ENCODE measurements at regions not wholly inside any gene's neighbourhood (a gene's known extent, or its start where the extent isn't known, plus 50 kb on each side); places are given as distances from the start of the nearest gene placed in this dataset.

- in situ Hi-C loops (cut with MboI; ENCODE audit: low pct_unique_long_range_greater_than_20kb, low sequenced_read_pairs, unreplicated experiment), result no loop called here
- no peak for DNase-seq (ENCODE audit: low spot score)
- TF ChIP-seq CTCF (IDR thresholded peaks at IDR 0.05; ENCODE audit: extremely low read depth, insufficient read depth, missing control alignments), result no peak
Measured at GRCh38 chr14:76962303-76962660, 66.2 kb downstream of the IRF2BPL start.

GRCh38 chr14:76961631-76962302, 66.7 kb downstream of the IRF2BPL start:
- TF ChIP-seq CTCF (IDR thresholded peaks at IDR 0.05; ENCODE audit: extremely low read depth, insufficient read depth, missing control alignments), result no peak
- in situ Hi-C loops (cut with MboI; ENCODE audit: low pct_unique_long_range_greater_than_20kb, low sequenced_read_pairs, unreplicated experiment), result no loop called here
- DNase-seq (ENCODE audit: low spot score), result peak; percentile 85

GRCh38 chr14:76958980-76959710, 69.4 kb downstream of the IRF2BPL start:
- in situ Hi-C loops (cut with MboI; ENCODE audit: low pct_unique_long_range_greater_than_20kb, low sequenced_read_pairs, unreplicated experiment), result loop anchor here (10.0 kb wide), 1 partner anchor 86 kb away; no protein-coding TSS in a partner anchor
- no peak for TF ChIP-seq CTCF (IDR thresholded peaks at IDR 0.05; ENCODE audit: extremely low read depth, insufficient read depth, missing control alignments)
- peak; percentile 63 for DNase-seq (ENCODE audit: low spot score)

- TF ChIP-seq CTCF (IDR thresholded peaks at IDR 0.05; ENCODE audit: extremely low read depth, insufficient read depth, missing control alignments), result no peak
- DNase-seq (ENCODE audit: low spot score), result no peak
- in situ Hi-C loops (cut with MboI; ENCODE audit: low pct_unique_long_range_greater_than_20kb, low sequenced_read_pairs, unreplicated experiment), result loop anchor here (10.0 kb wide), 1 partner anchor 87 kb away; no protein-coding TSS in a partner anchor
Measured at GRCh38 chr14:76958020-76958979, 70.2 kb downstream of the IRF2BPL start.

- DNase-seq (ENCODE audit: low spot score), result no peak
- no peak for TF ChIP-seq CTCF (IDR thresholded peaks at IDR 0.05; ENCODE audit: extremely low read depth, insufficient read depth, missing control alignments)
- in situ Hi-C loops (cut with MboI; ENCODE audit: low pct_unique_long_range_greater_than_20kb, low sequenced_read_pairs, unreplicated experiment), result loop anchor here (10.0 kb wide), 1 partner anchor 87 kb away; no protein-coding TSS in a partner anchor
Measured at GRCh38 chr14:76957224-76957891, 71.2 kb downstream of the IRF2BPL start.
